Skeletal muscle cell (primary cell): ENCODE measurements at regions not wholly inside any gene's neighbourhood (a gene's known extent, or its start where the extent isn't known, plus 50 kb on each side); places are given as distances from the start of the nearest gene placed in this dataset.
"Not testable (repeated sequence)": the region's sequence is repeated elsewhere in the genome, so short reads cannot be mapped to it uniquely, and the experiment has no call there.

Experiments
- DNase-seq: peaks from one replicate; pipeline ENCODE4 v3.0.0-alpha.2; 2010; ENCODE audit warnings: low read depth
- H3K4me3 ChIP-seq: 2 replicates; pipeline ENCODE4 v1.5.1; 2011; ENCODE audit warnings: low read depth, mild to moderate bottlenecking, control low read depth, low read length, moderate library complexity

DNA sequence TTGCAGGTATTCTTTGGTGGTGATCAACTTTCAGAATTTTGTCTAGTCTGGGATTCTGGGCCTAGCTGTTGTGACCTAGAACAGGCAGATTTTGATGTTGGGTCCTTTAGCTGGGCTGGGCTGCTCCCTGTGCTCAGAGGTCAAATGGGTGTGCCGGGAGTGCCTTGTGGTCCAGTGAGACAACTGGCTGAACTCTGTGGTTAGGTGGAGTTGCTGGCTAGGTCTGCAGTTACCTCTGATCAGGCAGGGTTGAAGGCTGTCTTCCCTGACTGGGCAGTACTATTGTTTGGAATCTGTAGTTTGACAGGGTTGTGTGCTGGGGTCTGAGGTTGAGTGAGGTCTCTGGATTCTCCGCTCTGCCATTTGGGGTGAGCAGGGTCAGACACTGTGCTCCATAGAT, 599.3 kb downstream of the RAPGEF2 start:
- no peak for DNase-seq
- no peak overlapping the region for H3K4me3 ChIP-seq

DNA sequence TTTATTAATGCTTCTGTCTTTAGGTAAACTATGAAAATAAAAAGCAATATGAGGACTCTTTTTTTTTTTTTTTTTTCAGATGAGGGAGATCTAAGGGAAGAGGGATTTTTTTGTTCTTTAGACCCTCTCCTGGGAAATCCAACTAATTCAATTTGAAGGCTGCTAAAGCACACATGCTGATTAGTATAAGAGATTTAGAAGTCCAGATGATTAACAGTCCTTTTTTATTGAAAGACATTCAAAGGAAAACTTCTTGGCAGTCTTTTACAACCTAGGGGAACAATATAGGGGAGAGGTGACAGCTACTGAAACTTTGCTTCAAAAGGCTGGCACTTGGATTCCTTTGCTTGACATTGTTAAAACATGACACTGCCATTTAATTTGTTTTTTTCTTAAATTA, 602.5 kb downstream of the RAPGEF2 start:
- no peak overlapping the region for H3K4me3 ChIP-seq
- no peak for DNase-seq

GRCh38 chr4:159706704-159707103, 603.8 kb downstream of the RAPGEF2 start:
- H3K4me3 ChIP-seq: no peak overlapping the region
- no peak for DNase-seq

- not testable (repeated sequence) for DNase-seq, H3K4me3 ChIP-seq
Observed at GRCh38 chr4:159715180-159715579, 612.3 kb downstream of the RAPGEF2 start.

DNA sequence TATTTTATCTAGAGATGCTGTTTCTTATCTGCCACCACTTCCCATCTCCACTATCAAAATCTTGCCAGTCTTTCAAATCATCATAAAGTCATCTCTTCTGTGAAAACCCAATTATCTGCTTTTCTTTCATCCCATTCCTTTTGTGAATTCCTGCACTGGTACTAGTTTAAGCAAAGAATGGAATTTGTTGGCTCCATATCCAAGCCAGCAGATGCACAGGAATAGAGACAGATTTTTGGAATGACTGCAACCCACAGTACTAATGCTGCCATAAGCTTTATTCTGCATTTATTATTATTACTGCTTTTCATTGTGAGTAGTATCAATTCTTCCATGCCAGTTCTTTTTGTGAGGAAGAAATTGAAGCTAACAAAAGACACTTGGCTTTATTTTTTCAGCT, 616.7 kb downstream of the RAPGEF2 start:
- H3K4me3 ChIP-seq: no peak overlapping the region
- no peak for DNase-seq

DNA sequence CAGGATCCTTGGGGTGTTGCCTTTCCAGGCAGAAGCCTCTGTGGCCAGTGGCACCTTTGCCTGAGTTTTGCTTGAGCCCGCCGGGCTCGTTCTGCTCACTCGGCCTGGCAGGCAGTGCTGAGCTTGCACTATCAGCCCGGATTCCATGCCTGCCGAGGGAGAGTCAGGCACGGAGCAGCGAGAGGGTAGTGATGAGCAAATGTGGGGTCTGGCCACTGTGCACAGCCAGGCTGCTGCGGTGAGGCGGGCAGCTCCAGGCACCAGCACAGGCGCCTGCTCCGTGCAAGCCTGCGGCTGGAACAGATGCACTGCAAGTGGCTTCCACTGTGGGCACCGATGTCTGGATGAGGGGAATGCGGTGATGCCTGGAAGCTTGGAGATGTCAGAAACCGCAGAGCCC, 619.2 kb downstream of the RAPGEF2 start:
- H3K4me3 ChIP-seq: no peak overlapping the region
- DNase-seq: no peak

GRCh38 chr4:159722918-159723317, 620.0 kb downstream of the RAPGEF2 start:
- no peak for DNase-seq
- H3K4me3 ChIP-seq: no peak overlapping the region

DNA sequence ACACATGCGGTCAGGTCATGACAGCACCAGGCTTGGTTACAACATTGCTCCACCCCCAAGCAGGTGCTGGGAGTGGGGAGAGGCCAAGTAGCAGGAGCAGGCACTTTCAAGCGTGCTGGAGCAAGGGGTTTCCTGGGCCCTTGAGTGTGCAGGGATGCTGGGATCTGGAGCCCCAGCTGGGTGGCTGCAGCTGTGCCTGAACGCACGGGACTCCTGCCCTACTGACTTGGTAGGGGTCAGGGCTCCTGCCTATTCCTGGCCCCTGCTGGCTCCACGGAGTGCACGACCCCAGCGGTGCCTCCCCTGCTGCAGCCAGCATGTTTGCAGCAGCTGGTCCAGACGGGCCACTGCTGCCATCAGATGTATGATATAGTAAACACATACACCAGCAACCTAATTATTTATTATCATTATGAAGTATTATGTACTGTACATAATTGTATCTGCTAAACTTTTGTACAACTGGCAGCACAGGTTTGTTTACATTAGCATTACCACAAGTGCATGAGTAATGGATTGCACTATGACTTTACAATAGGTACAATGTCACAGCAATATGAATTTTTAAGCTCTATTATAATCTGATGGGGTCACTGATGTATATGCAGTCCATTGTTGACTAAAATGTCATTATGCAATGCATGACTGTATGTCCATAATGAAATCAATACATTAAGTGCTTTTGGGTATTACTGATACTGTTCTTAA, 620.6 kb downstream of the RAPGEF2 start:
- no peak for DNase-seq
- no peak overlapping the region for H3K4me3 ChIP-seq

- no peak for DNase-seq
- no peak overlapping the region for H3K4me3 ChIP-seq
Observed at GRCh38 chr4:159725571-159725970, 622.7 kb downstream of the RAPGEF2 start.

DNA sequence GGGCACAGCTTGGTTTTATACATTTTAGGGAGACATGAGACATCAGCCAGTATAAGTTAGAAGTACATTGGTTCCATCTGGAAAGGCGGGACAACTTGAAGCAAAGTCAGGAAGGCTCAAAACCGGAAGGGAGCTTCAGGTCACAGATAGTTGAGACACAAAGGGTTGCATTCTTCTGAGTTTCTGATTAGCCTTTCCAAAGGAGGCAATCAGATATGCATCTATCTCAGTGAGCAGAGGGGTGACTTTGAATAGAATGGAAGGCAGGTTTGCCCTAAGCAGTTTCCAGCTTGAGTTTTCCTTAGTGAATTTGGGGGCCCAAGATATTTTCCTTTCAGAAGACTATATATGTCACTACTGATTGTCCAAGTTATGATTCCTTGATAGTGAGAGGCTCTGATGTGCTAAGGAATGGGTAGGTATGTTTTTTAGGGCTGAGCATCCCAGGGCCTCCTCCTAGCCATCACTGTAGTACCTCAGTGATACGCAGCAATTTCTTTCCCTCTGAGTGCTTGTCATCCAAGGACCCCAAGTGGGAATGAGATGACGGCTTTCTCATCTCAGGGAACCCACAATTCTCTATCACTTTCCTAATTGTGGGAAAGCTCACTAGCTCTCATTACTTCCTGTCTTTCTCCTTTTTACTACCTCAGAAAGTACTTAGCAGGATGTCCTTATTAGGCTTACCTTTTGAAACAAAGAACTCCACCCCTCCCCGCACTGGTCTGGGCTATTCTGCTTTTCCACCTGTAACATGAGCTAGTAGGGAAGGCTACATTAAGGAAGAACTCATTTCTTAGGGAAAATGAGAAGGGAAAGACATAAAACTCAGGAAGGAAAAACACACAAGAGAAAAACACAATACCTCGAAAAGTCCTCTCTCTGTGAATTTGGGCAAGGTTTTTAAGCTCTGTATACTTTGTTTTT, 632.7 kb downstream of the RAPGEF2 start:
- H3K4me3 ChIP-seq: no peak overlapping the region
- DNase-seq: no peak

DNA sequence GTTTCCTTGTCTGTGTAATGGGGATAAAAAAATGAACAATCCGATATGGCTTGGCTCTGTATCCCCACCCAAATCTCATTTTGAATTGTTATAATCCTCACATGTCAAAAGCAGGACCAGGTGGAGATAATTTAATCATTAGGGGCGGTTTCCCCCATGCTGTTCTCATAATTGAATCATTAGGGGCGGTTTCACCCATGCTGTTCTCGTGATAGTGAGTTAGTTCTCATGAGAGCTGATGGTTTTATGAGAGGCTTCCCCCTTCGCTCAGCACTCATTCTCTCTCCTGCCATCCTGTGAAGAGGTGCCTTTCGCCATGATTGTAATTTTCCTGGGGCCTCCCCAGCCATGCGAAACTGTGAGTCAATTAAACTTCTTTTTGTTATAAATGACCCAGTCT, 633.5 kb downstream of the RAPGEF2 start:
- H3K4me3 ChIP-seq: no peak overlapping the region
- no peak for DNase-seq

DNA sequence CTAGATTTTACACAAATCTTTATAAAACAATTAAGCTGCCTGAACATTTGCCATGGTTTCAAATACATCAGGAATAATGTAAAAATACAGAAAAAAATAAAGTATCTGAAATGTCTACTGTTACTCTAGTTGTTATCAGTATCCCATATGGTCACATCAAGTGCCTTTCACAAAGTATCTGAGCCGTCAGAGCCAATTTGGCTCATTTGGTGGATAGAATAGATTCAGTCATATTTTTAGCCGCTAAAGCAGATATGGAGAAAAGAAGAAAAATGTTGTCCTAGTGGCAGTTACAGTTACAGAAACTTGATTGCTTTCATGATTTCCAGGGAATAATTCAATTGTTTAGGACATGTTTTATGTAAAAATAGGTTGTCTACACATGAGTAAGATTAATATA, 641.1 kb downstream of the RAPGEF2 start:
- no peak for DNase-seq
- no peak overlapping the region for H3K4me3 ChIP-seq

DNA sequence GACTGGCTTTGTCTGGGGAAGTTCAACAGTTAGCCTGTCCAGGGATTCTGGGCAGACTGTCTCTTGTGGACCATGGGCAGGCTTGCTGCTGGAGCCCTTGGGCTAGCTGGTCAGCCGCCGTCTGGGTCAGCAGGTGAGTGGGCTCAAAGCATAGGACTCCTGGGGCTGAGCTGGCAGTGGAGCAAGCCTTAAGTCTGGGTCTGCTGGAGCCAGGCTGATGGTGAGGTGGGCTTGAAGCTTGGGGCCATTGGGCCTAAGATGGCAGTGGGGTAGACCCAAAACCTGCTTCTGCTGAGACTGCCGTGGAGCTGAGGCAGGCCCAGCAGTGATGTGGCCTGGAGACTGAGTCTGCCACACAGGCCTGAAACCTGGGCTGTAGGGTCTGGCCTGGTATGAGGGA, 645.1 kb downstream of the RAPGEF2 start:
- no peak overlapping the region for H3K4me3 ChIP-seq
- DNase-seq: no peak

DNA sequence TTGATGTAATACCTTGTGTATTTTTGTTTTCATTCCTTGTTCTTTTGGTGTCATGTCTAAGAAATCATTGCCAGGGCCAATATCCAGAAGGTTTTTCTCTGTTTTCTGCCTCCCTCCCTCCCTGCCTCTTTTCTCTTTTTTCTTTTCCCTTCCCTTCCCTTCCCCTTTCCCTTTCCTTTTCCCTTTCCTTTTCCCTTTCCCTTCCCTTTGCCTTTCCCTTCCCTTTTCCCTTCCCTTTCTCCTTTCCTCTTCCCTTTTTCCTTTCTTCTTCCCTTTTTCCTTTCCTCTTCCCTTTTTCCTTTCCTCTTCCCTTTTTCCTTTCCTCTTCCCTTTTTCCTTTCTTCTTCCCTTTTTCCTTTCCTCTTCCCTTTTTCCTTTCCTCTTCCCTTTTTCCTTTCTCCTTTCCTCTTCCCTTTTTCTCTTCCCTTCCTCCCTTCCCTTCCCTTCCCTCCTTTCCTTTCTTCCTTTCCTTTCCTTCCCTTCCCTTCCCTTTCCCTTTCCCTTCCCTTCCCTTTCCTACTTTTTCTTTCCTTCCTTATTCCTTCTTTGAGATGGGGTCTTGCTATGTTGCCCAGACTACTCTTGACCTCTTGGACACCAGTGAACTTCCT, 646.1 kb downstream of the RAPGEF2 start:
- H3K4me3 ChIP-seq: no peak overlapping the region
- no peak for DNase-seq

GRCh38 chr4:159757499-159757898, 654.6 kb downstream of the RAPGEF2 start:
- H3K4me3 ChIP-seq: no peak overlapping the region
- no peak for DNase-seq

DNA sequence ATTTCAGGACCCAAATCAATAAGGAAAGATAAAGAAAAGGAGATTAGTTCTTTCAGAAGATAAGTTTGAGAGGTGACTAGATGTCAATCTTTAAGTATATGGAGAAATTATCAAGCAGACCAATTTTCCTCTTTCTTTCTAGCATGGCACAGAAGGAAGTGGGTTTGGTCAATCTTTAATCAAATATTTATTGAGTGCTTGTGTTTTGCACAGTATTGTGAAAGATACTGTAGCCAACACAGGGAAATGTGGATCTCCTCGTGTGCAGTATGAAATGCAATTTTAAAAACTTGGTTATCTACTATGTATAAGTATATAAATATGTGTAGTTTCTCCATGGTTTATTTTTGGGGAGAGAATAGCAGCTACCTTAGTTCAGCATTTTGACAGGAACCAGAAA, 655.2 kb downstream of the RAPGEF2 start:
- no peak for DNase-seq

DNA sequence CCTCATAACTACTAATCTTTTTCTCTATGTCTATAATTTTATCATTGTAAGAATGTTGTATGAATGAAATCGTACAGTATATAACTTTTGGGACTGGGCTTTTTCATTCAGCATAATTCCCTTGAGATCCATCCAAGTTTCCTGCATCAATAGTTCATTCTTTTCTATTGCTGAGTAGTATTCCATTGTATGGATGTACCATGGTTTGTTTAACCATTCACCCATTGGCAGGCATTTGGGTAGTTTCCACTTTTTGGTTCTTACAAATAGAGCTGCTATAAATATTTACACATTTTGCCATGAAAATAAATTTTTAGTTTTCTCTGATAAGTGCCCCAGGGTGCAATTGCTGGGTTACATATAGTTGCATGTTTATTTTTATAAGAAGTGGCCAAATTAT, 659.8 kb downstream of the RAPGEF2 start:
- no peak overlapping the region for H3K4me3 ChIP-seq
- no peak for DNase-seq

More for the DNA sequence above, 655.2 kb downstream of the RAPGEF2 start:
- no peak overlapping the region for H3K4me3 ChIP-seq

GRCh38 chr4:159764343-159764952, 661.6 kb downstream of the RAPGEF2 start:
- DNase-seq: peak; percentile 13
- H3K4me3 ChIP-seq: no peak overlapping the region

DNA sequence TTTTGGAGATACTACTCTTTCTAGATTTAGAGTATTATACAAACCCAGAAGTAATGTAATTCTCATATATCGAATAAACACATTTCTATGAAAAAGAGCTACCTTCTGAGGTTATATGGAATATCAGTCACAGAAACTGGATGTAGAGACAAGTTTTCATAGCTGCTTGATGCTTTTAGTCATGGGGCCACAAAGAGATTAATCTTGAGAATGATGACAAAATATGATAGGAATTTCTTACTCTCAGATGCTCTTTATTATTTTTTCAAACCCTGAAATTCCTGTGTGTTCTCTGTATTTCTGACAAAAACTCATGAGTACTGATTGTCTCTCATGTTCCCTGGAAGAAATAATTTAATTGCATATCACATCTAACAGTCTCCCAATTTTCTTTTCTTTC, 662.5 kb downstream of the RAPGEF2 start:
- H3K4me3 ChIP-seq: no peak overlapping the region
- DNase-seq: no peak

DNA sequence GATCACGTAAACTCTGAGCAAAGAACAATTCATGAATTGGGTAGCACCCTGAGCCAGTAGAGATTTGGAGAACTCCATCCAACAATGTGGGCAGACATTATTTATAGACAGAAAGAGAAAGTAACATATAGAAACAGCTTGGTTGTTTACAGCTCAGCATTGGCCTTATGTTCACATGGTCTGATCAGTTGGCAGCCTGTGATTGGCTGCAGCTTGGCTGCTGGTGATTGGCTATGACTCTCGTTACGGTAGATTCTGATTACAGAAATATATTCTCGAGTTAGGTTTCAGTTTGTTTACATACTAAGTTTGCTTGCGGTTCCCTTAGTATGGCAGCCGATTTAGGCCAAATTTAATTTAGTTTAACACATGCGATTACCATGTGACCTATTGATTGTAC, 663.4 kb downstream of the RAPGEF2 start:
- no peak overlapping the region for H3K4me3 ChIP-seq

More for the DNA sequence above, 663.4 kb downstream of the RAPGEF2 start:
- DNase-seq: no peak
